HPDE6-E6E7 (cell line): ENCODE measurements at regions not wholly inside any gene's neighbourhood (a gene's known extent, or its start where the extent isn't known, plus 50 kb on each side); places are given as distances from the start of the nearest gene placed in this dataset.
A peak's percentile ranks its signal among the peaks of the same experiment; 100 is the strongest.
"Not testable (repeated sequence)": the region's sequence is repeated elsewhere in the genome, so short reads cannot be mapped to it uniquely, and the experiment has no call there.

ENCODE experiments used
- DNase-seq: peaks from one replicate; pipeline ENCODE4 v3.0.0; 2011; ENCODE audit warnings: missing footprints; ENCODE audit errors: extremely low spot score

DNA sequence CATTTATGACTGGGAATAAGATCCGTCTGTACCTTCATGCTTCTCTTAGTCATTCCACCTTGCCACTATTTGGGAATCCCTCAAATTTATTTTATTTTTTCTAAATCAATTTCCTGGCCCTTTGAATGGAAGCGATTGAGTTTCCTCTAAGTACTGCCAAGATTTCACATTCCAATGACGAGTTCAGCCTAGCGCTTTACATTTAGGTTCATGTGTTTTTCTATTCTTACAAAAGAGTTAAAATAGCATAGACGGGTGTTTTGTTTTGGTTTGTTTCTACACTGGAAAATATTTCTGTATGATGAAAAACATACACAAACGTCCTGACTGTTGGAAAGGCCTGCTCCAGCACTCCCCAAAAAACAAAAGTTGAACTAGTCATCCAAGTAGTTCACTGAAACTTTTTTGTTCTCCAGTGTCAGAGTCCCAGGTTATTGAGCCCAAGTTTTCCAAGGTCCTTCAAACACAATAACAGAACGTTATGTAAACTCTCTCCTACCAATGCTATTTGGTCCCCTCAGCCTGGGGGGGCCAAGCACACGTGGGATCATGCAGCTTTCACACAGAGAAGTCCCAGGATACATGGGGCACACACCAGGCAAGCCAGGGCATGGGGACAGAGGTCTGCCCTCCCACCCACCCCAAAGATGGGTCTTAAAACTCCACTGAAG lies 74.8 kb upstream of the FOXN3 start:
- no peak for DNase-seq

DNA sequence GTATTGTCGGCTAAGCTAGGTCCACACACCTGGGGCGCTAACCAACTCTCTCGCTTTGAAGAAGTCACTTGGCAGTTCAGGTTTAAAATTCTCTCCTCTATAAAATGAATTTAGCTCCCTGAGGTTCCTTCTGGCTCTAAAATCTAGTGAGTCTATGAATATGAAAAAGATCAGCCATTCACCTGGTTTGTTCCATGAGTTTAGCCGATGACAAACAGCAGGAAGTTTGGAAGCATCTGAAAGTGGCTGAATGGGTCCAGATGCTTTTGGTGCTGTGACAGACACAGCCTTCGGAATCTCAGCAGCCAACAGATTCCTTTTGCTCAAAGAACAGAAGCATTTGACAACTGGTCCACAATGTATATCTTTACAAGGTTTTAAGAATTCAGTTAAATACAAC lies 73.4 kb upstream of the FOXN3 start:
- DNase-seq: no peak

DNA sequence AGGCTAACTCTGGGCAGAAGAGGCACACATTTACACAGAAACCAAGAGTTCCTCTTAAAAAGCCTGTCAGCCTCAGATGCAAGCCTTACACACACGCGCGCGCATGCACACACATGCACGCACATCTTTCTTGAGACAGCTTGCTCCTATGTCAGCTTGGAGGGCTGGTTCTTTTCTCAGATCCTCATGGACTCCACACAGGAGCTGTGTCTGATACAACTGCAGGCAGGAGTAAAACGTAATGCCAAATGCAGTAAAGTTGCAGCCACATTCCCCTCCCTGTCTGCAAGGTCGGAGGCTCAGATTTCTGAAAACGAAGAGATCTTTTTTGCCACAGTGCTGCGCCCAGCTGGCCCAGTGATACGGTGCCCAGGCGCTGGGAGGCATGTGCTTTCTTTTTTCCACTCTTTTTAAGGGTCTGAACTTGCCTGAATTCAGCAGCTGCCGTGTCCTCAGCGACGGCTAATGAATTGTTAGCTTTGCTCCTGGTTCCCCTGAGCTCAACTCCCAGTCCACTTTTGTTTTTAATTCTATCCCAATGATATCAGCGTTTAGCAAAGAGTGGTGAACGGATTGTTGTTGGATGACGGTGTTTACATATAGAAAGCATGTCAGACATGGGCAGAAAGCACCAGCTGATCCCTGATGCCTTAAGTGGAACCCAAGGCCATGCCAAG lies 72.9 kb upstream of the FOXN3 start:
- no peak for DNase-seq

DNA sequence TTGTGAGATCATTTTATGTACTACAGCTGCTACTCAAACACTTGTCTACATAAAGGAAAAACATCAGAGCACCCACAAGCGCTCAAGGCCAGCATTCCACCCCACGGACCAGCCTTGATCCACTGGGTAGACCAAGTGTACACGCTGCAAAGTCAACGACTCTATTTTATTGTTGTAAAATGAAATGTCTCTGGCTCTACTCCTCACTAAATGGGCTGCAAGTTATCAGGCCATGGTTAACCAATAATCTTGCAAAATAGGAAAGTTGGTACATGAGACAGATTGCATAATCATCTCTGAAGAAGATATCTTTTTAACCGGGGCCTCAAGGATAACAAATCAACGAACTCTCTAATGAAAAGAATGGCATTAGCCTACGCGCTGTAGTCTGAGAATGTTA lies 69.9 kb upstream of the FOXN3 start:
- no peak for DNase-seq

DNA sequence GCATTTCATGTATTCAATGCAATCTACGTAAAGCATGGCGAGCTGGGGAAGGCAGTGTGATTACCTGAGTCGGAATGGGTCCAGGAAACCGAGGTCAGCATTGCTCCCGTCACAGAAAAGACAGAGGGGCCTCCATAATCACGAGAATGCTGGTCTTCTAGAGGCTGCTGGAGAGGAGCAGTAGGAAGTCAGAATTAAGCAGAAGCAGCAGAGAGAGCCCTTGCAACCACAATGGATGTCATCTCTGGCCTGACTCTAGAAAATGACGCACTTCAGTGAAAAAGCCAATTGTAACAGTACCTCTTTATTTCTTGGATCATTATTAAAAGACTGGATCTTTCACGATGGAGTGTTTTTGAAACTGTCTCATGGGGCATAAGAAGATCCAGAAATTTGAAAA lies 69.5 kb upstream of the FOXN3 start:
- no peak for DNase-seq

DNA sequence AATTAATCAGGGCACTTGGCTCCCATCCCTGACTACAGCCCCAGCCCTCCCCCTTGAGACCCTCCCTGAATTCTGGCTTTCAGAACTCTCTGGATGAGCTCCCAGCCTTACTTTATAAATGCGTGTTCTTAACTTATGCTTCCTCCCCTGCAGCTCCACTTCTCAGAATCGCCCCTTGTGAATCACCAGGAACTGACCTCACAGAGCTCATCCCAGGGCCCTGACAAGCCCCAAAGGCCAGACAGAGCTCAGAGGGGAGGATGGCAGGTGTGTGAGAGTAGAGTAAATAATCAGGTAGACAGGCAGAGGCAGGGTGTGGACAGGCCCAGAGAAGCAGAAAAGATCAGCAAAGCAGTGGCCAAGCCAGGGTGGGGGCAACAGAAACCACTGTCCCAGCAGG lies 68.2 kb upstream of the FOXN3 start:
- peak; percentile 20 for DNase-seq

DNA sequence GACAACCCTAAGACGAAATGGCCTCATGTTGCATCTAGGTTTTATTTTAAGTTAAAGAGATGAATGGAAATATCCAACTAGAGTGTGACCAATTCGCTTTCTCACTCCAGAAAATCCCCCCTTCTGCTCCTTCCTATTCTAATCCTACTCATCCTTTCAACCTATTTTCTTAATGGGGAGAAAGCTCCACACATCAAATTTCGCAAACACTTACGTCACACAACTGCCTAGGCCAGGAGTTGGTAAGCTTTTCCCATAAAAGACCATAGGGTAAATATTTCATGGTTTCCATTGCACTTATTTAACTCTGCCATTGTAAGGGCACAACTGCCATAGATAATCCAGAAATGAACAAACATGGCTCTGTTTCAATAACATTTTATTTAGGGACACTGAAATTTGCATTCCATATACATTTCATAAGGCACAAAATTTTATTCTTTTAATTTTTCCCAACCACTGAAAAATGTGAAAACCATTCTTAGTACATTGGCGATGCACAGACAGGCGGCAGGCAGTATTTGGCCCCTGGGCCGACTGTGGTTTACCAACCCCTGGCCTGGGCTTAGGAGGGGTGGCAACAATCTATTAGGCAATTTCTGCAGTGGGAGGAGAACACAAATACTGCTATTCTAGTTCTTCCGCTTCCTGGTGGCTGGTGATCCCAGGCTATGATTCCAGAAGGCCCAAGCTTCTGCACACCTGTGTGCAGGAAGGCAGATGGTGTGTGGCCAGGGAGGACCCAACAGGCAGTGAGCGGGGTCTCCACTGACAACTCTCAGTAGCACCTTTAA lies 67.2 kb upstream of the FOXN3 start:
- no peak for DNase-seq

DNA sequence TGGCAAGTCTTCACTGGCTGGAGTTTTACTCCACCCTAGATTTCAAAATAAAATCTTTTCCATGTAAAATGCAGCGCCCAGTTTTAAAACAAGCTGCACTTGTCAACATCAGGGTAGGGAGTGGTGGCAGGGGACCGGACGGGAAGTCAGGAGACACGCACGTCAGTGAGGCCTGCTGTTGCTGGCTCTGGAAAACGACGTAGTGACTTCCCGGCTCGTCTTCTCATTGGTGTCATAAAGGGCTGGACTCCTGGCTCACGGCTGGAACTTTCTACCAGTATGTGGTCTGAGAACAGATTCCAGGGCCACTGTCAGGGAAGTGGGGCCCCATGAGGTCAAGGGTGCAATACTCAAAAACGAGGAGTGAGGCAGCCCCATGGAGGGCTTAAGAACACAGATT lies 64.2 kb upstream of the FOXN3 start:
- no peak for DNase-seq

DNA sequence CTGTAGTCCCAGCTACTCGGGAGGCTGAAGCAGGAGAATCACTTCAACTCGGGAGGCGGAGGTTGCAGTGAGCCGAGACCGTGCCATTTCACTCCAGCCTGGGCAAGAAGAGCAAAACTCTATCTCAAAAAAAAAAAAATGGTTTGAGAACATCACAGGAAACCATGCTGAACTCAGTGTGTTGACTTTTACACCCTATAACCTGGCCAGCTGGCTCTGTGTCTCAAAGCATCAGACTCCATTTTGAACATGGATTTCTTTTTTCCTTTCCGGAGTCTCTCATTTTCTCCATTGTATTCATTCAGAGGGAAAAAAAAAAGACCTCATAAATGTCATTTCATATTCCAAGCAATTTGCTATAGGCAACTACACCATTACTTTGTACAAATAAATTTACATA lies 63.2 kb upstream of the FOXN3 start:
- no peak for DNase-seq

DNA sequence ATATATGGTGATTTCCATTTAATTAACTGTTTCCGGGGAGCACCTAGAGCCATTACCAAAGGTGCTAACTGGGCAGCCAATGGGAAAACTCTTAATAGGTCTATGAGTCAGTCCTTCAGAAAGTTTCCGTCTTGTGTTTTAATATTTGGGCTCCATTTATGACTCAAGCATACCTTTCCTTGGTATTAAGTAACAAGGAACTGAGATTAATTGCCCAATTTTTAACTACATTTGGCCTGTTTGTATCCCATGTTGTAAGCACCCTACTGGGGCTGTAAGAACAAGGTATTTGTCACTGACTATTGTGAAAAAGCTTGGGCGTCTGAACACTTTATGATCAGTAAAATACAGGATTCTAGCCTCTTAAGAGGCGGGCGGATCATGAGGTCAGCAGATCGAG lies 62.8 kb upstream of the FOXN3 start:
- peak; percentile 61 for DNase-seq

DNA sequence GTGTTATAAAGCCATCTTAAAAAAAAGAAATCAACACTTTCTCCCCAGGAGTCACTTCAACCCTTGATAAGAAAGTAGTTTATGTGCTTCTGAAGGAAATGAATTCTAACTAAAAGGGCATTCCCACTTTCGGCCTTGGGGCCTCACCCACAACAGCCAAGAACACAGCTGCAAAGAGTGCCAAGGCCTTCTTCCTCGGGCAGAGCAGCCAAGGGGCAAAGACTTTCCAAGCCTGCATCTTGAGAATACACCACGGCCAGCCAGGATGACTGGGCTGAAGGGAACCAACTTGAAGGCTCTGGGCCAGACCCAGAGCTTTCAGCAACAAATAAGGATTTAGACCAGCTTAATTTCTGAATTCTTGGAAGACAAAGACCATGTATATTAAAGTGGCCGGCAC lies 60.4 kb upstream of the FOXN3 start:
- no peak for DNase-seq

DNA sequence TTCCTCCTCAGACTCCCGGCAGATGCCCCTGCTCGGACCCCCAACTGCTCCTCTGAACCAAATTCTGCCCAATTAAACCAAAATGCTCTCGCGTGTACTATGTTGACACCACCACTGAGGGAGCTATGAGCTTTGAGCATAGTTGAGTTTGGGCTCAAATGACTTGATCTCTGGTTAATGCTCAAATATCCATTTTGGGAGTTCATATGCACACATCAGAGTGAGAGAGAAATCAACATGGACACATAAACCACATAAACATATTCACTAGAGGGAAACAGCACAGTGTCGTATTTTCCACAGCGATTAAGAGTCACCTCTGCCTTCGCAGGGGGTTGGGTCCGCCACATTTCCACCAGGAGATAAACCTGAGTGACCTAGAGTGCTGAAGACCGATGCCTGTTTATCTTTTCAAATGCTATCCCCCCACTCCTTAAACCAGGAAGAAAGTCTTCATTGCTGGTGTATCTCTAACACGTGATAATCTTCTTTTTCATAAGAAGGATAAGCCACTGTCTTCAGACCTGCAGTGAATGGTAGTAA lies 59.4 kb upstream of the FOXN3 start:
- DNase-seq: no peak

DNA sequence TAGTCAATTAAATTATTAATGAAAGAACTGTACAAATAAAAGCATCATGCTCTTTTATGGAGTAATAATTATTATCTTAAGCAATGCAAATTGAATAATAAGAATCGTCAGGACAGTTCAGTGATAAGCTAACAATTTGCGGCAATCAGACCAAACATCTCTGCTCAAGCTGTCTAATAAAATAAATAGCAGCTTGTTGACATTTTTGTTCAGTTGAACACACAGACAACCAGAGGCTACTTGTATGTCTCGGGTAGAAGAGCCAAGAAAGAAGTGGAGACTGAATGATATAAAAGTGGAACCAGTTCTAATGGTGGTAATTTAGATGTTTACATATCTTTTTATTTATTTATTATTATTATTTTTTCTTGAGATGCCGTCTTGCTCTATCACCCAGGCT lies 57.4 kb upstream of the FOXN3 start:
- DNase-seq: no peak

DNA sequence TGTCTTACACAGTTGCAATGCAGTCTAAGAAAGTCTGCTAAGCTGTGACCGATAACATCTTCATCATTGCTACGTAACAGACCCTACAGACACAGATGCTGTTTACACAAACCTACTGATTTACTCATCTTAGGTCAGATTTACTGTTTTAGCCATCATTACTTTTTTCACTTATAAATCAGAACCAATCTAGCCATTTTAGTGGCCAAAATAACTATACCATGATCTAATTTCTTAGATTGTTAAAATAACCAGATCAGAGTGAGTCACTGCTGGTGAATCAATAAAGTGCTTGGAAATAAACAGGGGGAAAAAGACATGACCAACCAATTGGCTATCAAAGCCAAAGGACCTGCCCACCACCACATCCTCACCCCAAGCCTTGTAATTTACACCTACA lies 57.0 kb upstream of the FOXN3 start:
- DNase-seq: no peak

DNA sequence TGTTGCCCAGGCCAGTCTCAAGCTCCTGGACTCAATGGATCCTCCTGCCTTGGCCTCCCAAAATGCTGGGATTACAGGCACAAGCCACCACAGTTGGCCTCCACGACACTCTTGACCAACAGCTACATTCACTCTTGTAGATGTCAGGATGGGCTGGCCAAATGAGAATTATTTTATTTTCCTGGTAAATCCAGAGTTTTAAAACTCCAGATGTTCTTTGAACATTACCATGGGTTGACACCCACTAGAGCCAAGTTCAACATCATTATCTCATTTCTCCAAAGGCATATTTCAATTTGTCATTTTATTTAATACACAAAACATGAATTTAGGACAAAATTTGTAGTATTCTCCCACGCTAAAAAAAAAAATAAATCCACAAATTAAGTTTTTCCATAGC lies 56.5 kb upstream of the FOXN3 start:
- DNase-seq: no peak

DNA sequence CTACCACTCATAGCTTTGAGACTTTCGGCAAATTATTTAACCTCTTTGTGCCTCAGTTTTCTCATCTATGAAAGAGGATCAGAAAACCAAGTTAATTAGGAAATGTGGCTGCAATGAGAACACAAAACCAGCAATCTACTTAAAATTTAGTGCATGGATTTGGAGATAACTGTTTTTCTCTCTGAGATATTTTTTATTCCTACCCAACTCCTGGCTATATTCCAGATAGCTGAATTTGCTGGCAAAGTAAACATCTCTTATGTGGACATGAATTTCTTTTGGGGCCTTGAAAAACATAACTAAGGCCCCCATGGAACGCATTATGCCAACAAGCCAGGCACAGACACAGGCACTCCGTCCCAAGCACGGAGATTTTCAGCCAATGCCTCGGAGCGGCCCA lies 53.4 kb upstream of the FOXN3 start:
- DNase-seq: no peak

DNA sequence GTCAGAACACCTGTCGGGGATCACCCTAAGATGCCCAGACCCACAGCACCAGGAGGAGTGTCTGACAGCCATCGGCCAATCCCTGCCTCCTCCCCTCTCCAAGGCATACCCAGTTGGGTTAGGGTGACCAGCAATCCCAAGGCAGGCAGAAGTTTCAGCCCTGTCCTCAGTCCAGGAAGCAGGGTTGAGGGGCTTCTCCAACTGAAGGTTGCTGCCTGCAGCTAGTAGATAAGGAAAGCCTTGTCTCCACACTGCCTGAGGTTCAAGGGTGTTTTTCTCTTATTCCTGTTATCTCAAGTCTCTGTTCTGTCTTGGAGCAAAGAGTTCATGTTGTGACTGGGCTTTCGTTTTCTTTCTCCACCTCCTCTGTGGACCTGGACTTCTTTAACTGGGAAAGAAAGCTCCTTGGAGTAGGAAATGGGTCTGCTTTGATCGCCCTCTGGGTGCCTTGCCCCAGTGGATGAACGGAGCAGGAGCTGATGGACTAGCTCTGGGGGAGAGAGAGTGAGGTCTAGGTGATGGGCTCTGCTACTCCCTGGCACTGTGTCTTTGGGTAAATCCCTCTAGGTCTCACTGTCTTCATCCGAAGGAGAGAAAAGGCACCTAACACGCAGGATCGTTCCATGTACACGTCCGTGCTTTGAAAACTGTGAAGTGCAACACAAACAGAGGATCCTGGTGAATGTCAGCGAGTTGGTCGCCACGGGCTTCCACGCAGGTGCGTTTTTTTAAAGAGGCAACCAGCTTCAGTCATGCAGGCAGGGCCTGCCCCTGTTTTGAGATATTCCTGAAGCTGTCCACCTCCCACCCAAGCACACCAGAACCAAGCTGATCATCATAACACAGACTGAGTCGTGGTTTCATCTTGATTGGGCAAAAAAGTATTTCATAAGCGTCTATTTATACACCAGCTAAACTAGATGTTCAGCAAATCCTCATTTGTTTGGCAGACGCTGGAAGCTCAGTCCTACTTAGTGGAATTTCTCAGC lies 52.5 kb upstream of the FOXN3 start:
- DNase-seq: no peak

DNA sequence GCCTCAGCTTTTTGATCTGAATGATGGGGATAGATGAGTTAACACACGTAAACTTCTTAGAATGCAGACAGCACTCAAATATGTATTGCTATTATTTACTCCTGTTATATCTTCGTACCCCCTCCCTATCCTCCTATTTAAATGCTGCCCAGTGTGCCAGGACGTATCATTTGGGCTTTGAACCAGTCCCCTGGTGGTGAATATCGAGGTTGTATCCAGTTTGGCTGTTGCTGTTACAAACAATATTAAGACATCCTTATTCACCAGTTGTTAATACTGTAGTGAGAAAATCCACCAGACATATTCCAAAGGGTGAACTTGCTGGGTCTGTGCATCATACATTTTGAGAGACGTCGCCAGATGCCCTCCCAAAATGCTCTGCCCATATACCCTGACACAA lies 51.5 kb upstream of the FOXN3 start:
- no peak for DNase-seq

DNA sequence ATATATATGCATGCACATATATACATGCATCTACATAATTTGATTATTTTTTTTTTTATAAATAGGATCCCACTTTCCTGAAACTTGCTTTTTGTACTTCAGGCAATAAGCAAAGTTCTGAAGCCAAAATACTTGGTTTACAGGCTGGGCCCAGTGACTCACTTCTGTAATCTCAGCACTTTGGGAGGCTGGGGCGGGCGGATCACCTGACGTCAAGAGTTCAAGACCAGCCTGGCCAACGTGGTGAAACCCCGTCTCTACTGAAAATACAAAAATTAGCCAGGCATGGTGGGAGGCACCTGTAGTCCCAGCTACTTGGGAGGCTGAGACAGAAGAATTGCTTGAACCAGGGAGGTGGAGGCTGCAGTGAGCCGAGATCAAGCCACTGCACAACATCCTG lies 51.0 kb upstream of the FOXN3 start:
- not testable (repeated sequence) for DNase-seq

DNA sequence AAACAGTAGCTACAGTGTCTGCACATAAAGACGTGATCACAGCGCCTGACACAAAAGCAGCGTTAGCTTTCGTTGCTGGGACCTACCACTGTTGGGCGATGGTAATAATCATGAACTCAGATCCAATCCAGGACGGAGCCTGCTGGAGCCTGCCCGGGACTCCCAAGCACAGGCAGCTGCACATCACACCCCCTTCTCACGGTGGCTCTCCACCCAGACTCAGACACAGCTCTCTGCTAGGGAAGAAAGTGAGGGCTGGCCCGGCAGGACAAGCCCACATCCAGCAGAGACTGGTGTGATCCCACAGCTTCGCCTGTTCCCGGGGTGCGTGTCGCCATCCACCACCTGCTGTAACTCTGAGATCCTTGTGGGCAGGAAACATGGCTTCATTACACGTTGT lies 49.9 kb upstream of the FOXN3 start:
- no peak for DNase-seq
